Cardiac muscle cell (in vitro differentiated cells and primary cell): ENCODE measurements at regions not wholly inside any gene's neighbourhood (a gene's known extent, or its start where the extent isn't known, plus 50 kb on each side); places are given as distances from the start of the nearest gene placed in this dataset.

Experiments
- DNase-seq, 2 donors: peaks; one replicate each; pipeline versions ENCODE4 v3.0.0 to v3.0.0-alpha.2; 2010 to 2017; ENCODE audit warnings: low read depth in 1 of 2, low spot score in 1 of 2
- H3K27ac ChIP-seq: fragments of 200-600 bp; sonication (generic); 2 replicates; pipeline ENCODE4 v1.5.1; 2016
- H3K27me3 ChIP-seq: fragments of 200-600 bp; sonication (generic); 2 replicates; pipeline ENCODE4 v1.6.0; 2016; ENCODE audit warnings: control low read depth
- H3K36me3 ChIP-seq: fragments of 200-600 bp; sonication (generic); 2 replicates; pipeline ENCODE4 v1.5.1; 2016; ENCODE audit warnings: control low read depth
- H3K4me1 ChIP-seq: fragments of 200-600 bp; sonication (generic); 2 replicates; pipeline ENCODE4 v1.8.1; 2017; ENCODE audit warnings: low read depth, mild to moderate bottlenecking, mixed run types
- H3K4me3 ChIP-seq: fragments of 200-600 bp; sonication (generic); 2 replicates; pipeline ENCODE4 v1.5.1; 2016; ENCODE audit warnings: mild to moderate bottlenecking
- H3K9me3 ChIP-seq: fragments of 200-600 bp; sonication (generic); 2 replicates; pipeline ENCODE4 v1.5.1; 2017; ENCODE audit warnings: low read depth, mild to moderate bottlenecking, control low read depth
- CTCF ChIP-seq: IDR thresholded peaks from 2 replicates; pipeline ENCODE4 v1.5.1; 2012; ENCODE audit warnings: low read depth, mild to moderate bottlenecking, low read length

GRCh38 chr18:24795129-24795528 is 334.7 kb downstream of the HRH4 start:
- H3K4me3 ChIP-seq = no peak overlapping the region
- DNase-seq = no peak
- no peak overlapping the region for H3K27ac ChIP-seq
- no peak for TF ChIP-seq CTCF
- H3K36me3 ChIP-seq = no peaks in the 10 kb centered on the region
- no peaks in the 10 kb centered on the region for H3K27me3 ChIP-seq
- H3K4me1 ChIP-seq = peaks cover 17% of the 10 kb centered on the region
- H3K9me3 ChIP-seq = no peaks in the 10 kb centered on the region

DNA sequence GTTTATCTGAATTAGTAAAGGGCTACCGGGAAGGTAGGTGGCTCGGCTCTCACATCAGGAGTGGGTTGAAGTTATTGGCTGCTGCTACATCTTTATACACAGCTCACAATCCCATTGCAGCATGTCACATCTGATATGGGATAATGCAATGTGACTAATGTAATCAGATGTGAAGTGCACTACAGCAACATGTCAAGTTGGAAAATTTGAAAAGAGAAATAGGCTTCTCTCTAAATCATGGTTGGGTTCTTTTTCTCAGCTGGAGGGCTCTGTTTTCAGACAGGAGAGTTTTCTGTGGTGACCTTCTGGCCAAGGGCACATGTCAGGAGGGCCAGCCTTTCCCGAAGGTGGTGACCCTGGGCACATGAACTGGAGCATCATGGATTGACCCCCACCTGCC is 337.5 kb downstream of the HRH4 start:
- no peak for DNase-seq
- Histone ChIP-seq H3K27ac (no peak overlapping the region), H3K27me3 (no peaks in the 10 kb centered on the region), H3K36me3 (no peaks in the 10 kb centered on the region), H3K4me3 (no peak overlapping the region), H3K4me1 (peaks cover under 1% of the 10 kb centered on the region), H3K9me3 (no peaks in the 10 kb centered on the region)
- no peak for TF ChIP-seq CTCF

DNA sequence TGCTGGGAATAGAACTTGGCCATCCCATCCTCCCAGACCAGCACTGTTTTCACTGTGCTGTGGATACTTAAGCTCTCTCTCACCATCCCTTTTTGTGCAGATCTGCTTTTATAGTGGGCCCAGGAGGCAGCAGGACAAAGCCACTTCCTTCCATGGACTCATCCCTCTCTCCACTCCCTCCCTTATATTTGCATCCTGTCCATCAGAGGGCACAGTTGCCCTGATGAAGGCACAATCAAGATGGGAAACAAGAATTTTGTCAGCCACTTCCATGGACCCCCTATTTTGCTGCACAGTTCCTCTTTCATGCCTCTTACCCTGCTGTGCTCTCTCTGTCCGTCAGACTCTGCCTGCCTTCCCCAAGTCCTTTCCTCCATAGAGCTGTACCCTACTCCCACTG is 338.7 kb downstream of the HRH4 start:
- H3K36me3 ChIP-seq = no peaks in the 10 kb centered on the region
- no peak for DNase-seq
- no peak overlapping the region for H3K4me3 ChIP-seq
- peaks cover 2% of the 10 kb centered on the region for H3K4me1 ChIP-seq
- no peak overlapping the region for H3K27ac ChIP-seq
- no peaks in the 10 kb centered on the region for H3K27me3 ChIP-seq
- no peak for TF ChIP-seq CTCF
- H3K9me3 ChIP-seq = no peaks in the 10 kb centered on the region

- no peak for TF ChIP-seq CTCF
- H3K36me3 ChIP-seq = no peaks in the 10 kb centered on the region
- no peak for DNase-seq
Measured at GRCh38 chr18:24799720-24800119, 339.3 kb downstream of the HRH4 start.

GRCh38 chr18:24801001-24801400 is 340.6 kb downstream of the HRH4 start:
- TF ChIP-seq CTCF = no peak
- Histone ChIP-seq H3K27ac (no peak overlapping the region), H3K27me3 (no peaks in the 10 kb centered on the region), H3K4me3 (no peak overlapping the region), H3K4me1 (peaks cover 4% of the 10 kb centered on the region), H3K9me3 (no peaks in the 10 kb centered on the region), H3K36me3 (no peaks in the 10 kb centered on the region)
- no peak for DNase-seq

More at GRCh38 chr18:24799720-24800119, 339.3 kb downstream of the HRH4 start:
- Histone ChIP-seq H3K27ac (no peak overlapping the region), H3K9me3 (no peaks in the 10 kb centered on the region), H3K27me3 (no peaks in the 10 kb centered on the region), H3K4me1 (peaks cover 4% of the 10 kb centered on the region), H3K4me3 (no peak overlapping the region)

GRCh38 chr18:24802456-24802855 is 342.0 kb downstream of the HRH4 start:
- Histone ChIP-seq H3K36me3 (no peaks in the 10 kb centered on the region), H3K27ac (no peak overlapping the region), H3K4me1 (peaks cover 9% of the 10 kb centered on the region), H3K4me3 (no peak overlapping the region), H3K27me3 (no peaks in the 10 kb centered on the region), H3K9me3 (no peaks in the 10 kb centered on the region)
- DNase-seq = no peak
- no peak for TF ChIP-seq CTCF
